AG09319 (cell line): ENCODE measurements at regions not wholly inside any gene's neighbourhood (a gene's known extent, or its start where the extent isn't known, plus 50 kb on each side); places are given as distances from the start of the nearest gene placed in this dataset.

Source experiments
- DNase-seq: peaks from one replicate; pipeline ENCODE4 v3.0.0-alpha.2; 2010; ENCODE audit warnings: low read depth; ENCODE audit errors: extremely low read depth
- TF ChIP-seq, protein P1 (sequence below): IDR thresholded peaks from 2 replicates; pipeline ENCODE4 v1.5.1; 2011; ENCODE audit warnings: low read depth, mild to moderate bottlenecking, inconsistent platforms, low read length, moderate library complexity

DNA sequence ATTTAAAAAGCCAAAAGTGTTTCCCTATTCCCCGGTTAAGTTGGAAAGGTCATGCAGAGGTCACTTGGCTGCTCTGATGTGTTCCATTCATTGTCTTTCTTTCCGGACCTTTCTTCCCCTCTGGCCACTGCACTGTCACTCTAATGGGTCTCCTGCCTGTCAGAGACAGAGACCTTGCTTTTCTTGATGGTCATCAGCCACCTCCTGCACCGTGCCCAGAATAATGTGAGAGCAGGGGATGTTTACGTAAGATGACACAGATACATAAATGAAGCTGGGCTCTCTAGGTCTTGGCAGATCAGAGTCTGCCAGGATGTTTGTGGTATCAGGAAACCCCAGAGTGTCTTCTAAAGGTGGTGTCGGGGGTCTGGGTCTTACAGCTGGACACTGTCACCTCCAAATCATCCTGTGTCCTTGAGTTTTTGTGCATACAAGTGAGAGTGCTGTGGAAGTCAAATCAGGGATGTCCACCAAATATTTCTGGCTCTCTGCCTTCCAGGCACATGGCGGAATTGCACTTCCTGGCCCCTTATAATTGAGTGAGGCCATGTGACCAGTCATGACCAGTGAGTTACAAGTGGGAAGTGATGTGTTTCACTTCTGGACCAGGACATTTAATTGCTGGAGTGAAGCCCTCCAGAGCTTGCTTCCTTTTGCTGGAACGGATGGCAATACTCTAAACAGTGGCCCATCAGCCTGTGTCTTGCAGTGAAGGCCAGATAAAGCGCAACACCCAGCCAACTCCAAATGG lies 130.6 kb upstream of the ATP6AP2 start:
- no peak for DNase-seq
- TF ChIP-seq, protein P1, sequence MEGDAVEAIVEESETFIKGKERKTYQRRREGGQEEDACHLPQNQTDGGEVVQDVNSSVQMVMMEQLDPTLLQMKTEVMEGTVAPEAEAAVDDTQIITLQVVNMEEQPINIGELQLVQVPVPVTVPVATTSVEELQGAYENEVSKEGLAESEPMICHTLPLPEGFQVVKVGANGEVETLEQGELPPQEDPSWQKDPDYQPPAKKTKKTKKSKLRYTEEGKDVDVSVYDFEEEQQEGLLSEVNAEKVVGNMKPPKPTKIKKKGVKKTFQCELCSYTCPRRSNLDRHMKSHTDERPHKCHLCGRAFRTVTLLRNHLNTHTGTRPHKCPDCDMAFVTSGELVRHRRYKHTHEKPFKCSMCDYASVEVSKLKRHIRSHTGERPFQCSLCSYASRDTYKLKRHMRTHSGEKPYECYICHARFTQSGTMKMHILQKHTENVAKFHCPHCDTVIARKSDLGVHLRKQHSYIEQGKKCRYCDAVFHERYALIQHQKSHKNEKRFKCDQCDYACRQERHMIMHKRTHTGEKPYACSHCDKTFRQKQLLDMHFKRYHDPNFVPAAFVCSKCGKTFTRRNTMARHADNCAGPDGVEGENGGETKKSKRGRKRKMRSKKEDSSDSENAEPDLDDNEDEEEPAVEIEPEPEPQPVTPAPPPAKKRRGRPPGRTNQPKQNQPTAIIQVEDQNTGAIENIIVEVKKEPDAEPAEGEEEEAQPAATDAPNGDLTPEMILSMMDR = no peak

DNA sequence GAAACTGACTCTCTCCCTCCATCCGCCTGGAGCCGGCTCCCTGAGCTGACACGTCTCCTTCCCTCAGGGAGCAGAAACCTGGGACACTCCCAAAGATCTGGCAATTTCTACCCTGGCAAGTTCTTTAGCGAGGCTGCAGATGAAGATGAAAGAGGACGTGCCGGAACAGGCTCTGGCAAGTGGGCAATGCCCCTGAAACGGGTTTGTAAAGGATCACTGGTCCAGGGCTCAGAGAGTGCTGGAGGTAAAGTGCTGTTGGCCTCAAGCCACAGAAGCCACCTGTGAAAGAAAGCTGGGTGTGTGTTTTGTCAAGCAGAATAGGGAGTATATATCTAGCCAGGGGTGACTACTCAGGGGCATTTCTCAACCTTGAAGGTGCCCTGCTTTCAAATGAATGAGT lies 131.4 kb upstream of the ATP6AP2 start:
- TF ChIP-seq, protein P1 = no peak
- no peak for DNase-seq

DNA sequence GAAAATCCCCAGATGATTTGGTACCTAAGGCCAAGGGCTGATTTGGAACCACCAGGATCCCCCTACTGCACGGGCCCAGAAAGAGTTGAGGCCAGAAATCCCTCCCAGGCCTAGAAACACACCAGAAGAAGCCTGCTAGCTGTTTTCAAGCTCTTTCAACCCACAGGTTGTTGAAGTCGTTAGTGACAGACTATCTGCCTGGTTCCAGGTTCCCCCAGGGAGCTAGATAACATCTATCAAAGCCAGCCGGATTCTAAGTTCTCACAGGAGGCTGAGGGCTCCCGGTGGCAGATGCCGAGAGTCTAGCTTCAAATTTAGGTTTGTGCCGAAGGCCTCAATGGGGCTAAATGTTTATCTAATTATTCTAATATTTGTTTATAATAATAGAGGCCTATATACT lies 132.0 kb upstream of the ATP6AP2 start:
- DNase-seq = no peak
- TF ChIP-seq, protein P1 = no peak

DNA sequence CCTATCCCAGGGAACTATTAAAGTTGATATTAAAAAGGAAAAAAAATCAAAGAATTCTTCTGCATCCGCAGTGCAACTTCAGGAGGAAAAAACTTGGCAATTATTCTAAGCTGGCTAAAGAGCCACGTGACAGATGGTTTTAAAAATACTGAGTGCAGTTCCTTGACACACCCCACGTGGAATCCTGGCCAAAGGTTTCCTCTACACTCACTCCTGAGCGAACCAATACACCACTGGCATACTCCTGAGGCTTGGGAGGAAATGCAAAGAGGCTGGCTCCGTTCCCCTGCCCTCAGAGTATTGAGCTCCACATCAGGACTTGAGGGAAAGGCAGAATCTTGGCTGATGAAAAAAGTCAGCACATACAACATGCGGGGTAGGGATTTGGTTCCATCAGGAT lies 133.8 kb upstream of the ATP6AP2 start:
- TF ChIP-seq, protein P1 = no peak
- no peak for DNase-seq

DNA sequence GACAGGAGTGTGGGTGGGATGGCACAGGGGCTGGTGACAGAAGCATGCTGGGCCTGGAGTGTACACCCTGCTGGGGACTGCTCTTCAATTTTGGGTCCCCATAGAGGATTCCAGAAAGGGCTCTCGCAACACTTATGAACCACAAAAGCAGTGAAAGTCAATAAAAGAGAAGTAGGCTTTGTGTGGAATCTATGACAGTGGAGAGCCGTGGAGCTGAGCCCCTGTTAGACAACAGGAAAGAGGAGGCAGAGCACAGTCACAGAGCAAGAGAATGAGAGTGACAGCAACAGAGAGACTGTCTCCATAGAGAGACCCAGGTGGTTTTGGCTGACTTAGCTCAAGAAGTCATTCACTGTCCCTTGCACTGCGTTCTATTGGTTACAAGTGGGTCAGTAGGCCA lies 135.1 kb upstream of the ATP6AP2 start:
- DNase-seq = no peak
- TF ChIP-seq, protein P1 = no peak

DNA sequence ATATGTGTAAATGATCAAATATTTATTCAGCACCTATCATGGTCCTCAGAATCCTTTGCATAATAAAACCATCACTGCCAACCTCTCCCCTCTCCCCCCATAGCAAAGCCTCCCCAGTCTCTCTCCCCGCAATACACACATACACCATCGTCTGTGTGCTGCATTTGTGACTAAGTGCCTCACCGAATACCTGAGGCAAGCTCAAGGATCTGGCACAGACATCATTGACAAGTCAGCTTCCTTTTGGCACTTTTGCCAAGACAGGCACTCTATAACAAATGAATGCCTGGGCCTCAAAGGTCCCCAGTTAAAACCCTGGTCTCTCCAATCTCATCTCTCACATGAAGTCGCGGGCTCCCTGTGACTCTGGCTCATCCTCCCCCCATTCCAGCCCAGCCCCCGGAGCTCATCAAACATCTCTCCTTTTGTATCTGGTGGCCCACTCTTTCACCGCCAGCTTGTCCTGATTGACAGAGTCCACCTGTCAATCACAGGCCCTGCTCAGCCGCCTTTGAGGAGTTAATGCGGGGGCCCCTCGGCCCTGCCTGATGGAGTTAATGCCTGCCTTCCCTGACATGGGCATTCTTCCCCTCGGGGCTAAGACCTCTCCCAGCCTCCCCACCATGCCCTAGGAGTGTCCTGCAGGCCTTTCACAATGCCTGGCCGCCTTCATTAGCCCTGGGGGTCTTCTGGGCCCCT lies 135.8 kb upstream of the ATP6AP2 start:
- TF ChIP-seq, protein P1 = no peak
- DNase-seq = no peak

DNA sequence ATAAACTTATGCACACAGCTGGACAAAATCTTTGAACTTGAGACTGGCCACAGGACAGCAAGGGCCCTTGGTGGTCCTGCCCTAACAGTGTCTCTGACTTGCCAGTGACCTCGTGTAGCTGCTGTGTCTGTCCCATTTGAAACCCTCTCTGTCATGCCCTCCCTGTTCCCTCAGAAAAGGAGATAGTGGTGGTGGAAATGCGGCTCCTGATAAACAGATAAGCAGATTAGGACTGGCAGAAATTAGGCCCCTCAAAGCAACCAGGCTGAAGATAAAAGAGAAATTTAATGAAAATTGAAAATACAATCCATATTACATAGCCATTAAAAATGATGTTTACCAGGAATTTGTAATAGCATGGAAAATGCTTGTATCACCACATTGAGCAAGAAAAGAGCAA lies 136.6 kb upstream of the ATP6AP2 start:
- no peak for DNase-seq
- TF ChIP-seq, protein P1 = no peak
